WTC11 (cell line): ENCODE measurements at regions not wholly inside any gene's neighbourhood (a gene's known extent, or its start where the extent isn't known, plus 50 kb on each side); places are given as distances from the start of the nearest gene placed in this dataset.

Experiments used
- ELF4 ChIP-seq: sonication (generic); formaldehyde crosslinking; IDR thresholded peaks from 2 replicates; pipeline ENCODE4 v1.8.1; 2022; ENCODE audit warnings: low read depth, mild to moderate bottlenecking, moderate library complexity, missing genetic modification reagents
- IRF2 ChIP-seq: sonication (generic); formaldehyde crosslinking; IDR thresholded peaks from 2 replicates; pipeline ENCODE4 v1.8.0; 2022; ENCODE audit warnings: low read depth, missing genetic modification reagents, borderline replicate concordance
- NFYB ChIP-seq: sonication (generic); formaldehyde crosslinking; conservative IDR thresholded peaks from 2 replicates; pipeline ENCODE4 v1.8.0; 2022; ENCODE audit warnings: low read depth, missing genetic modification reagents
- SP1 ChIP-seq: sonication (generic); formaldehyde crosslinking; conservative IDR thresholded peaks from 2 replicates; pipeline ENCODE4 v1.8.1; 2022; ENCODE audit warnings: missing genetic modification reagents
- TCF7 ChIP-seq: sonication (generic); formaldehyde crosslinking; IDR thresholded peaks from 2 replicates; pipeline ENCODE4 v1.8.0; 2022; ENCODE audit warnings: mild to moderate bottlenecking, low read depth, missing genetic modification reagents, moderate library complexity
- ZNF232 ChIP-seq: sonication (generic); formaldehyde crosslinking; IDR thresholded peaks from 2 replicates; pipeline ENCODE4 v1.8.0; 2022; ENCODE audit warnings: mild to moderate bottlenecking, missing genetic modification reagents
- ZNF263 ChIP-seq: sonication (generic); formaldehyde crosslinking; IDR thresholded peaks from 2 replicates; pipeline ENCODE4 v1.8.1; 2022; ENCODE audit warnings: low read depth, mild to moderate bottlenecking, moderate library complexity, missing genetic modification reagents
- TF ChIP-seq, protein P1 (sequence below): fragments of 200-600 bp; IDR thresholded peaks from 2 replicates; pipeline ENCODE4 v1.8.0; 2022; ENCODE audit warnings: antibody characterized with exemption

DNA sequence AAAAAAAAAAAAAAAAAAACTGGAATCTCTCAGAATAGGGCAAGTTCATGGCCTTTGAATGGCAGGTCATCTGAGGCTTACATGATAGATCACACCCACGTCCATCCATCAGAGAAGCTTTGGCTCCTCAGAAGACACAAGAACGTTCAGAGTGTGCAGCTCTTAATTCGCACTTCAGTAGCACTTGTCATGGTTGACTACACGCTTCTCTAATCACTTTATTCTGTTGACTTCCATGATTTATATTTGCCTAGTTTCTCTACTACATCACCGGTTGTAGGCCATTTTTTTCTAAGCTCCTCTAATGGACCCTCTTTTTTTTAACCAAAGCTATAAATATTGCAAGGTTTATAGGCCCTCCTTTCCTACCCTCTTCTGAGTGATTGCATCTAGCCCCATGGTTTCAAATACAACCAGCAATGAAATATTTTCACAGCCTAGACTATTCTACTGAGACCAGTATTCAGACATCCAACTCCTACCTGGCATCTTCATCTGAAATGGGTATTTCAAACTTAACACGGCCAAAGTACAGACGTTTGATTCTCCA lies 305.4 kb upstream of the CELF2 start:
- TF ChIP-seq ELF4 (no peak), ZNF232 (no peak), ZNF263 (no peak), NFYB (CRISPR knock-in tag) (no peak), SP1 (no peak), TCF7 (CRISPR knock-in tag) (no peak), IRF2 (CRISPR knock-in tag) (no peak)
- TF ChIP-seq, protein P1, sequence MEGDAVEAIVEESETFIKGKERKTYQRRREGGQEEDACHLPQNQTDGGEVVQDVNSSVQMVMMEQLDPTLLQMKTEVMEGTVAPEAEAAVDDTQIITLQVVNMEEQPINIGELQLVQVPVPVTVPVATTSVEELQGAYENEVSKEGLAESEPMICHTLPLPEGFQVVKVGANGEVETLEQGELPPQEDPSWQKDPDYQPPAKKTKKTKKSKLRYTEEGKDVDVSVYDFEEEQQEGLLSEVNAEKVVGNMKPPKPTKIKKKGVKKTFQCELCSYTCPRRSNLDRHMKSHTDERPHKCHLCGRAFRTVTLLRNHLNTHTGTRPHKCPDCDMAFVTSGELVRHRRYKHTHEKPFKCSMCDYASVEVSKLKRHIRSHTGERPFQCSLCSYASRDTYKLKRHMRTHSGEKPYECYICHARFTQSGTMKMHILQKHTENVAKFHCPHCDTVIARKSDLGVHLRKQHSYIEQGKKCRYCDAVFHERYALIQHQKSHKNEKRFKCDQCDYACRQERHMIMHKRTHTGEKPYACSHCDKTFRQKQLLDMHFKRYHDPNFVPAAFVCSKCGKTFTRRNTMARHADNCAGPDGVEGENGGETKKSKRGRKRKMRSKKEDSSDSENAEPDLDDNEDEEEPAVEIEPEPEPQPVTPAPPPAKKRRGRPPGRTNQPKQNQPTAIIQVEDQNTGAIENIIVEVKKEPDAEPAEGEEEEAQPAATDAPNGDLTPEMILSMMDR = no peak
